ENCODE measurements at regions not wholly inside any gene's neighbourhood (a gene's known extent, or its start where the extent isn't known, plus 50 kb on each side); places are given as distances from the start of the nearest gene placed in this dataset.

- no peak for DNase-seq (ENCODE audit: extremely low spot score, unreplicated experiment)
- Mint-ChIP-seq H3K36me3 (no peaks in the 10 kb centered on the region), H3K9me3 (peaks cover 5% of the 10 kb centered on the region), H3K27me3 (no peaks in the 10 kb centered on the region), H3K27ac (peak overlapping the region; percentile 10), H3K4me1 (ENCODE audit: unreplicated experiment) (no peaks in the 10 kb centered on the region), H3K4me3 (no peak overlapping the region)
- TF ChIP-seq CTCF (conservative IDR thresholded peaks at IDR 0.05), result no peak
Observed at GRCh38 chr9:26261503-26262330, 583.5 kb upstream of the TUSC1 start.

GRCh38 chr9:26260238-26260637 lies 582.0 kb upstream of the TUSC1 start:
- no peaks in the 10 kb centered on the region for H3K27me3 Mint-ChIP-seq
- no peak for TF ChIP-seq CTCF (conservative IDR thresholded peaks at IDR 0.05)
- no peaks in the 10 kb centered on the region for H3K36me3 Mint-ChIP-seq
- H3K27ac Mint-ChIP-seq, result peak overlapping the region; percentile 39
- peaks cover 5% of the 10 kb centered on the region for H3K9me3 Mint-ChIP-seq
- DNase-seq (ENCODE audit: extremely low spot score, unreplicated experiment), result no peak
- H3K4me3 Mint-ChIP-seq, result no peak overlapping the region
- no peaks in the 10 kb centered on the region for H3K4me1 Mint-ChIP-seq (ENCODE audit: unreplicated experiment)

- no peak for TF ChIP-seq CTCF (conservative IDR thresholded peaks at IDR 0.05)
- Mint-ChIP-seq H3K4me3 (no peak overlapping the region), H3K27me3 (no peaks in the 10 kb centered on the region), H3K9me3 (peaks cover 8% of the 10 kb centered on the region), H3K36me3 (no peaks in the 10 kb centered on the region), H3K27ac (no peak overlapping the region), H3K4me1 (ENCODE audit: unreplicated experiment) (peaks cover 7% of the 10 kb centered on the region)
- DNase-seq (ENCODE audit: extremely low spot score, unreplicated experiment), result no peak
Observed at GRCh38 chr9:26247861-26248260, 569.6 kb upstream of the TUSC1 start.

- DNase-seq (ENCODE audit: extremely low spot score, unreplicated experiment), result no peak
- Mint-ChIP-seq H3K27ac (no peak overlapping the region), H3K4me3 (no peak overlapping the region), H3K4me1 (ENCODE audit: unreplicated experiment) (peaks cover 7% of the 10 kb centered on the region), H3K9me3 (peaks cover 8% of the 10 kb centered on the region), H3K27me3 (no peaks in the 10 kb centered on the region), H3K36me3 (no peaks in the 10 kb centered on the region)
- no peak for TF ChIP-seq CTCF (conservative IDR thresholded peaks at IDR 0.05)
Observed at GRCh38 chr9:26244661-26245451, 566.6 kb upstream of the TUSC1 start.

- Mint-ChIP-seq H3K27ac (no peak overlapping the region), H3K4me3 (no peak overlapping the region), H3K27me3 (no peaks in the 10 kb centered on the region), H3K36me3 (no peaks in the 10 kb centered on the region), H3K9me3 (peaks cover 7% of the 10 kb centered on the region), H3K4me1 (ENCODE audit: unreplicated experiment) (peaks cover 7% of the 10 kb centered on the region)
- no peak for TF ChIP-seq CTCF (conservative IDR thresholded peaks at IDR 0.05)
- no peak for DNase-seq (ENCODE audit: extremely low spot score, unreplicated experiment)
Observed at GRCh38 chr9:26243726-26244125, 565.5 kb upstream of the TUSC1 start.
